Prostate gland (tissue), 2 donors: ENCODE measurements at regions not wholly inside any gene's neighbourhood (a gene's known extent, or its start where the extent isn't known, plus 50 kb on each side); places are given as distances from the start of the nearest gene placed in this dataset.

Experiments
- DNase-seq: peaks from one replicate; pipeline ENCODE4 v3.0.0-alpha.2; 2019; ENCODE audit warnings: low spot score
- H3K27ac ChIP-seq, 2 donors: fragments of 200-600 bp; sonication (generic); 2 replicates each; pipeline ENCODE4 v1.5.1; 2017 to 2019
- H3K27me3 ChIP-seq: fragments of 200-600 bp; sonication (generic); replicated peaks from 2 replicates; pipeline ENCODE4 v1.5.1; 2019; ENCODE audit not compliant: insufficient read depth
- H3K36me3 ChIP-seq, 2 donors: fragments of 200-600 bp; sonication (generic); 1 replicate in 1 of 2; 2 replicates in 1 of 2; pipeline versions ENCODE4 v1.5.1 to v1.8.1; 2017 to 2019
- H3K4me1 ChIP-seq: fragments of 200-600 bp; sonication (generic); replicated peaks from 2 replicates; pipeline ENCODE4 v1.5.1; 2019
- H3K4me3 ChIP-seq, 2 donors: fragments of 200-600 bp; sonication (generic); 2 replicates each; pipeline ENCODE4 v1.5.1; 2017 to 2019
- H3K9me3 ChIP-seq: fragments of 200-600 bp; sonication (generic); 2 replicates; pipeline ENCODE4 v1.5.1; 2017
- CTCF ChIP-seq, 4 experiments: fragments of 200-600 bp in 2 of 4; fragments of 450-650 bp in 2 of 4; sonication (generic) in 2 of 4; IDR thresholded peaks; 1 replicate in 3 of 4; 2 replicates in 1 of 4; pipeline ENCODE4 v1.5.1; 2016 to 2019; ENCODE audit warnings: antibody characterized with exemption in 4 of 4, mild to moderate bottlenecking in 2 of 4, moderate library complexity in 2 of 4
- POLR2A ChIP-seq: fragments of 450-650 bp; IDR thresholded peaks from one replicate; pipeline ENCODE4 v1.6.1; 2016; ENCODE audit warnings: antibody characterized with exemption, mild to moderate bottlenecking
- POLR2AphosphoS5 ChIP-seq: sonication (generic); formaldehyde crosslinking; IDR thresholded peaks from one replicate; pipeline ENCODE4 v1.6.1; 2017; ENCODE audit warnings: antibody characterized with exemption
- WGBS: methylation state at CpG from one replicate; pipeline ENCODE4 v1.1.5; 2018; 5-methylcytosine and 5-hydroxymethylcytosine counted together
- intact Hi-C: fragments of 100-400 bp; cut with DNase I; formaldehyde crosslinking; loops from one replicate; pipeline ENCODE4 v1.14.2; 2022

- no peak for DNase-seq
- intact Hi-C loops = no loop called here
- H3K27me3 ChIP-seq = no peaks in the 10 kb centered on the region
- H3K27ac ChIP-seq = no peak overlapping the region
- H3K9me3 ChIP-seq = no peaks in the 10 kb centered on the region
- no peak overlapping the region for H3K4me3 ChIP-seq
- TF ChIP-seq POLR2A (no peak), POLR2AphosphoS5 (peak; percentile 35)
- H3K4me1 ChIP-seq = no peaks in the 10 kb centered on the region
- H3K36me3 ChIP-seq = no peaks in the 10 kb centered on the region
- WGBS = 56% methylated on average over 3 of the region's 3 CpGs
Measured at GRCh38 chr6:21928827-21929226, 335.3 kb downstream of the SOX4 start.

DNA sequence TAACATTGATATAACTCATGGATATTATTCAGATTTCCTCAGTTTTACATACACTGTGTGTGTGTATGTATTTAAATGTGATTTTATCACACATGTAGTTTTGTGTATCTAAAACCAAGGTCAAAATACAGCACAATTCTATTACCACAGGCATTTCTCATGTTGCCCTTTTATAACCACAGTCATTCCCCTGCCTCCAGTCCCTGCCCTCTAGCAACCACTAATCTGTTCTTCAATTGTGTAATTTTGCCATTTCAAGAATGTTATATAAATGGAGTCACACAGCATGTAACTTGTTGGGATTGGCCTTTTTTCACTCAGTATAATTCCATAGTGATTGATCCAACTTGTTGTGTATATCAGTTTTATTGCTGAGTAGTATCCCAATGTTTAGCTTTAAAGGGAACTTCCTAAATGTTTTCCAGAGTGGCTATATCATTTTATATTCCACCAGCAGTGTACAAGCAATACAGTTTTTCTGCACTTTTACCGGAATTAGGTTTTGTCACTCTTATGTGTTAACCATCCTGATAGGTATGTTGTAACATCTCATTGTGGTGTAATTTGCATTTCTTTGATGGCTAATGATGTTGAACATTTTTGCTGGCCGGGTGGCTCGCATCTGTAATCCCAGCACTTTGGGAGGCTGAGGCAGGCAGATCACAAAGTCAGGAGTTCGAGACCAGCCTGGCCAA, 338.2 kb downstream of the SOX4 start:
- H3K27me3 ChIP-seq = no peaks in the 10 kb centered on the region
- DNase-seq = no peak
- TF ChIP-seq CTCF (IDR thresholded peaks at IDR 0.05) (no peak), POLR2AphosphoS5 (no peak), POLR2A (no peak)
- intact Hi-C loops = loop anchor here (10.0 kb wide), 1 partner anchor 267 kb away; no protein-coding TSS in a partner anchor
- H3K36me3 ChIP-seq = no peaks in the 10 kb centered on the region
- H3K4me1 ChIP-seq = no peaks in the 10 kb centered on the region
- H3K27ac ChIP-seq = no peak overlapping the region
- H3K9me3 ChIP-seq = no peaks in the 10 kb centered on the region
- no peak overlapping the region for H3K4me3 ChIP-seq
- WGBS = 98% methylated on average over 4 of the region's 4 CpGs

DNA sequence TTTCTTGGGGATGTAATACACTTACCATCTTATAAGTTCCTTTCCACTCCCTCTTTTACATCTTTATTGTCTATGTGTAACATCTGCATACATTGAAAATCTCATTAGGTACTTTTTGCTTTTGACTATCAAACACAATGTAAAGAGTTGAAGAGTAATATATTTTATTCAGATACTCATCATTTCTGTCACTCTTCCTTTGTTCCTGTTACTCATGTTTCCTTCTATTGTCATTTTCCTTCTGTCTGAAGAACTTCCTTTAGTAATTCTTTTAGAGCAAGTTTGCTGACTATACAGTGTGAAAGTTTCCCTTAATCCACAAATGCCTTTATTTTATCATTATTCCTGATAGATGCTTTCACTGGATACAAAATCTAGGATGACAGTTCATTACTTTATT, 339.8 kb downstream of the SOX4 start:
- Histone ChIP-seq H3K27ac (no peak overlapping the region), H3K4me3 (no peak overlapping the region), H3K9me3 (no peaks in the 10 kb centered on the region), H3K4me1 (no peaks in the 10 kb centered on the region), H3K27me3 (no peaks in the 10 kb centered on the region), H3K36me3 (no peaks in the 10 kb centered on the region)
- TF ChIP-seq CTCF (IDR thresholded peaks at IDR 0.05) (no peak), POLR2A (no peak), POLR2AphosphoS5 (no peak)
- DNase-seq = no peak
- intact Hi-C loops = loop anchor here (10.0 kb wide), 1 partner anchor 269 kb away; no protein-coding TSS in a partner anchor

GRCh38 chr6:21935142-21935541, 341.6 kb downstream of the SOX4 start:
- Histone ChIP-seq H3K27me3 (no peaks in the 10 kb centered on the region), H3K4me3 (no peak overlapping the region), H3K4me1 (no peaks in the 10 kb centered on the region), H3K36me3 (no peaks in the 10 kb centered on the region), H3K9me3 (no peaks in the 10 kb centered on the region), H3K27ac (no peak overlapping the region)
- intact Hi-C loops = loop anchor here (10.0 kb wide), 1 partner anchor 270 kb away; no protein-coding TSS in a partner anchor
- no peak for TF ChIP-seq CTCF (IDR thresholded peaks at IDR 0.05)
- no peak for DNase-seq

DNA sequence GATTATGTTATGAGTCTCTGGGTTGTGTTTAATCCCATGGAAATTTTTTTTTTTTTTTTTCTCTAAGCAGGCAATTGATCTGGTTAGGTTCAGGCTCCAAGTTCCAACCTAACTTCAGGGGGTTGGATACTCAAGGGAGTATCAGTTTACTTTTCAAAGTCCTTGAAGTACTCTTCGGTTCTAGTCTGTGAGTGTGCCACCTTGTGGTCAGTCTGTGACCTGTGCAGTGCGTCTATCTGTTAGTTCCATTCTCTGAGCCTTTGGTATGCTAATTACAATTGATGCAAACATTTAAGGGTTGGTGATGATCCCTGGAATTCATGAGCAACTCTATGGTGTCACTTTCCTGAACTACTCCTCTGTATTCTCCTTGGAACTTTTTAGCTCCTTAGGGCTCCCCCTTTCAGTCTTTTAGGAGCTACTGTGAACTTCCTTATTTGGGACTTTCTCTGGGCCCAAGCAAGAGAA, 342.0 kb downstream of the SOX4 start:
- intact Hi-C loops = loop anchor here (10.0 kb wide), 1 partner anchor 271 kb away; no protein-coding TSS in a partner anchor
- no peak for DNase-seq
- Histone ChIP-seq H3K4me1 (no peaks in the 10 kb centered on the region), H3K9me3 (no peaks in the 10 kb centered on the region), H3K27ac (no peak overlapping the region), H3K27me3 (no peaks in the 10 kb centered on the region), H3K4me3 (no peak overlapping the region), H3K36me3 (no peaks in the 10 kb centered on the region)
- TF ChIP-seq POLR2A (no peak), POLR2AphosphoS5 (no peak), CTCF (IDR thresholded peaks at IDR 0.05) (peak in 2 of 4 experiments; percentile 30)
- WGBS = 73% methylated on average over 2 of the region's 2 CpGs
